Progenitor cell of endocrine pancreas (in vitro differentiated cells): ENCODE measurements at regions not wholly inside any gene's neighbourhood (a gene's known extent, or its start where the extent isn't known, plus 50 kb on each side); places are given as distances from the start of the nearest gene placed in this dataset.
"Not testable (repeated sequence)": the region's sequence is repeated elsewhere in the genome, so short reads cannot be mapped to it uniquely, and the experiment has no call there.

Experiments
- DNase-seq: peaks from one replicate; pipeline ENCODE4 v3.0.0; 2021; ENCODE audit warnings: low spot score; ENCODE audit not compliant: unreplicated experiment
- H3K27ac Mint-ChIP-seq: 2 replicates; pipeline ENCODE4 v1.8.0; 2021; ENCODE audit warnings: mild to moderate bottlenecking, moderate library complexity, mixed read lengths
- H3K27me3 Mint-ChIP-seq: 2 replicates; pipeline ENCODE4 v1.8.0; 2021; ENCODE audit warnings: mixed read lengths
- H3K36me3 Mint-ChIP-seq: 2 replicates; pipeline ENCODE4 v1.8.0; 2022; ENCODE audit warnings: mixed read lengths; ENCODE audit not compliant: insufficient read depth
- H3K4me1 Mint-ChIP-seq: 2 replicates; pipeline ENCODE4 v1.8.0; 2021; ENCODE audit warnings: low read depth, mixed read lengths
- H3K4me3 Mint-ChIP-seq: 2 replicates; pipeline ENCODE4 v1.8.0; 2021; ENCODE audit warnings: low read depth, mild to moderate bottlenecking, moderate library complexity, mixed read lengths
- H3K9me3 Mint-ChIP-seq: 2 replicates; pipeline ENCODE4 v1.8.0; 2021; ENCODE audit warnings: low read depth, mixed read lengths

GRCh38 chrX:222800-223513 lies 58.2 kb upstream of the PLCXD1 start:
- not testable (repeated sequence) for H3K27me3 Mint-ChIP-seq, DNase-seq, H3K4me1 Mint-ChIP-seq, H3K27ac Mint-ChIP-seq, H3K36me3 Mint-ChIP-seq, H3K4me3 Mint-ChIP-seq, H3K9me3 Mint-ChIP-seq

- not testable (repeated sequence) for H3K4me1 Mint-ChIP-seq, H3K27ac Mint-ChIP-seq, H3K4me3 Mint-ChIP-seq, DNase-seq, H3K9me3 Mint-ChIP-seq, H3K27me3 Mint-ChIP-seq, H3K36me3 Mint-ChIP-seq
These were observed 57.7 kb upstream of the PLCXD1 start for GRCh38 chrX:223514-223854.

- not testable (repeated sequence) for H3K4me1 Mint-ChIP-seq, H3K27me3 Mint-ChIP-seq, H3K9me3 Mint-ChIP-seq, DNase-seq, H3K36me3 Mint-ChIP-seq
- Mint-ChIP-seq H3K4me3 (peak overlapping the region; percentile 76), H3K27ac (peak overlapping the region; percentile 86)
These were observed 54.6 kb upstream of the PLCXD1 start for GRCh38 chrX:226474-227164.

- not testable (repeated sequence) for H3K9me3 Mint-ChIP-seq
These were observed 53.8 kb upstream of the PLCXD1 start for GRCh38 chrX:227396-227795.

More at GRCh38 chrX:227396-227795, 53.8 kb upstream of the PLCXD1 start:
- not testable (repeated sequence) for H3K36me3 Mint-ChIP-seq, H3K4me1 Mint-ChIP-seq, DNase-seq, H3K27ac Mint-ChIP-seq, H3K4me3 Mint-ChIP-seq, H3K27me3 Mint-ChIP-seq
